OCI-LY3 (cell line): ENCODE measurements at regions not wholly inside any gene's neighbourhood (a gene's known extent, or its start where the extent isn't known, plus 50 kb on each side); places are given as distances from the start of the nearest gene placed in this dataset.

ENCODE experiments used
- EZH2phosphoT487 ChIP-seq: fragments of 200-600 bp; shearing (Covaris generic); IDR thresholded peaks from 2 replicates; pipeline ENCODE4 v1.6.1; 2018; ENCODE audit warnings: antibody characterized with exemption, mixed run types, low read depth
- TF ChIP-seq, protein P1 (sequence below): fragments of 200-600, 300-600 bp; sonication (generic); IDR thresholded peaks from 2 replicates; pipeline ENCODE4 v1.5.1; 2014; ENCODE audit warnings: antibody characterized with exemption, low read length, low read depth

DNA sequence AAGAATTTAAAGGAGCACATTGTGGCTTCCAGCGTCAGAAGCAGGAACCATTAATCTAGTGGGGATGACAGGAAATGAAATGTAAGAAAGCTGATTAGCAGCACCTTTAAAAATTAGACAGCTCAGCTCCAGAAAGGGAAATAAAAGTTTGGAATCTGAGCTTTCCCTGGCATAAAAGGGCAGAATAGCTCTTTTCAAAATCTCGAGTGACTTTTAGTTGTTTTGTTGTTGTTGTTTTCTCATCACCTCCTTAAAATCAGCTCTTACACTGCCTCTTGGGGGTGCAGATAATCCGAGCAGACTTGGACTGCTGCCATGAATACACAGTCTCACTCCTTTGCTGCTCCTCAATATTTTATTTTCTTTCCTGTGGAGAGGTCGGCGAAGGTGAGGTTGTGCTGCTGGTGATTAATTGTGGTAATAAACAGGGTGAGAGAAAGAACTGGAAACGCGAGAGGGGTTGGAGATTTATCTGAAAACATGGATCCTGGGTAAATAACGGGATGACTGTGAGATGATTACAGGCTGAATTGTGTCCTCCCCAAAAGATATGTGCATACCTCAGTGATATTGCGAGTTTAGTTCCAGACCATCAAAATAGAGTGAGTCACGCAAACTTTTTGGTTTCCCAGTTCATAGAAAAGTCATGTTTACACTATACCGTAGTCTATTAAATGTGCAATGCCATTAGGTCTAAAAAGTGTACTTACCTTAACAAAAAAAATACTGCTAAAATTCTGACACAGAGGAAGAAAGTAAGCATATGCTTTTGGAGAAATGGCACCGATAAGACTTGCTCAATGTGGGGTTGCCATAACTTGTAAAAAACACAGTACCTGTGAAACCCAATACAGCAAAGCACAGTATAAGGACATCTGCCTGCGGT is 787.7 kb downstream of the UQCRFS1 start:
- TF ChIP-seq, protein P1, sequence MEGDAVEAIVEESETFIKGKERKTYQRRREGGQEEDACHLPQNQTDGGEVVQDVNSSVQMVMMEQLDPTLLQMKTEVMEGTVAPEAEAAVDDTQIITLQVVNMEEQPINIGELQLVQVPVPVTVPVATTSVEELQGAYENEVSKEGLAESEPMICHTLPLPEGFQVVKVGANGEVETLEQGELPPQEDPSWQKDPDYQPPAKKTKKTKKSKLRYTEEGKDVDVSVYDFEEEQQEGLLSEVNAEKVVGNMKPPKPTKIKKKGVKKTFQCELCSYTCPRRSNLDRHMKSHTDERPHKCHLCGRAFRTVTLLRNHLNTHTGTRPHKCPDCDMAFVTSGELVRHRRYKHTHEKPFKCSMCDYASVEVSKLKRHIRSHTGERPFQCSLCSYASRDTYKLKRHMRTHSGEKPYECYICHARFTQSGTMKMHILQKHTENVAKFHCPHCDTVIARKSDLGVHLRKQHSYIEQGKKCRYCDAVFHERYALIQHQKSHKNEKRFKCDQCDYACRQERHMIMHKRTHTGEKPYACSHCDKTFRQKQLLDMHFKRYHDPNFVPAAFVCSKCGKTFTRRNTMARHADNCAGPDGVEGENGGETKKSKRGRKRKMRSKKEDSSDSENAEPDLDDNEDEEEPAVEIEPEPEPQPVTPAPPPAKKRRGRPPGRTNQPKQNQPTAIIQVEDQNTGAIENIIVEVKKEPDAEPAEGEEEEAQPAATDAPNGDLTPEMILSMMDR = no peak
- TF ChIP-seq EZH2phosphoT487 = no peak
